ENCODE measurements at regions not wholly inside any gene's neighbourhood (a gene's known extent, or its start where the extent isn't known, plus 50 kb on each side); places are given as distances from the start of the nearest gene placed in this dataset.

GRCh38 chr18:75652528-75652927, 225.0 kb upstream of the SMIM21 start:
- in situ Hi-C loops (cut with MboI; ENCODE audit: low sequenced_read_pairs), result no loop called here
- H3K4me1 ChIP-seq, result no peaks in the 10 kb centered on the region
- H3K9me3 ChIP-seq, result no peaks in the 10 kb centered on the region
- H3K4me3 ChIP-seq, result no peak overlapping the region
- no peaks in the 10 kb centered on the region for H3K36me3 ChIP-seq (replicated peaks)
- no peak for DNase-seq (ENCODE audit: low spot score in 2 of 2)
- H3K27me3 ChIP-seq (ENCODE audit: low read depth), result no peaks in the 10 kb centered on the region

DNA sequence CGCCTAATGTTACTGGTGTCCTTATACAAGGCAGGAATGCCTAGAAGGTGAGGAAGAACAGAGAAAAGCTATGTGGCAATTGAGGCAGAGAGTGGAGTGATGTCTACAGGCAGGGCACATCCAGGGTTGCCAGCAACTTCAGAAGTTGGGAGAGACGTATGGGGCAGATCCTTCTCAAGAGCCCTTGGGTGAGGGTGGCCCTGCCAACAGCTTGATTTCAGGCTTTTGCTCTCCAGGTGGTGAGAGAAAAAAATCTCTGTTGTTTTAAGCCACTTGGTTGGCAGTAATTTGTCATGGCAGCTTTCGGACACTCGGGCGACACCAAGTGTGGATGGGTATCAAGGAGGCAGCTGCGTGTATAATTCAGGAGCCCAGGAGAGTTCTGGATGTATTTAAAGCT, 217.4 kb upstream of the SMIM21 start:
- no peaks in the 10 kb centered on the region for H3K36me3 ChIP-seq (replicated peaks)
- H3K27me3 ChIP-seq (ENCODE audit: low read depth), result no peaks in the 10 kb centered on the region
- H3K4me3 ChIP-seq, result no peak overlapping the region
- in situ Hi-C loops (cut with MboI; ENCODE audit: low sequenced_read_pairs), result no loop called here
- no peaks in the 10 kb centered on the region for H3K4me1 ChIP-seq
- no peaks in the 10 kb centered on the region for H3K9me3 ChIP-seq
- DNase-seq (ENCODE audit: low spot score in 2 of 2), result no peak

DNA sequence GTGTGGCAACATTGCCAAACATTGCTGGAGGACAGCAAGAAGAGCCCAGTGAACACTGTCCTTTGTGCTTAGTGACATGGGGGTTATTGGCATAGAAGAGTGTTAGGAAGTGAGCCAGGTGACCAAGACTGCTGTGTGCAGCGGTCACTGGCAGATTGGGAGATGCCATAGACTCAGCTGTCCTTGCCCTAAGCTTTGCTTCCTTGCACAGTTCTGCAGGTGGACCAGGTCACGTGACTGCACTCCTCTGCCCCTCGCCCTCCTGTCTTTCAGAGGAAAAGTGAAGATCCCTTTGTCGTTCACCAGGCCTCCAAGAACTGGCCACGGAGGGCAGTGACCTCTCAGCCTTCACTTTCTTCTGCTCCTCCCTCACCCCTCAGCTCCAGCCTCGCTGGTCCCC, 215.6 kb upstream of the SMIM21 start:
- Histone ChIP-seq H3K27me3 (ENCODE audit: low read depth) (no peaks in the 10 kb centered on the region), H3K4me3 (no peak overlapping the region), H3K4me1 (no peaks in the 10 kb centered on the region), H3K36me3 (replicated peaks) (no peaks in the 10 kb centered on the region), H3K9me3 (no peaks in the 10 kb centered on the region)
- no peak for DNase-seq (ENCODE audit: low spot score in 2 of 2)
- in situ Hi-C loops (cut with MboI; ENCODE audit: low sequenced_read_pairs), result no loop called here

DNA sequence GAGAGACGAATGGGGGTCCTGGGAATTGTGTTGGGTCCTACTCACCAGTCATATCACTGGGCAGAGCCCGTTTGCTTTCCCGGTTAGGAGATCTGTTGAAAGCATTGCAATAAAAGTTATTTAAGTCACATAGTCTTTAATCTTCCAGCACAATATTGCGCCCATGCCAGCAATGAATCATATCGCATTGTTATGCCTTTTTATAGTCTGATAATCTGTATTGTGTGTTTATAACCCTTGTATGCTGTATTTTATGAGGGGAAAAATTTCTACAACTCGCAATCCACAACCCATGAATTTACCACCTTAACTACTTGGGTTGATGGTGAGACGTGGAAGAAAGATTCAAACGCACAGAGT, 211.9 kb upstream of the SMIM21 start:
- Histone ChIP-seq H3K27me3 (ENCODE audit: low read depth) (no peaks in the 10 kb centered on the region), H3K4me1 (no peaks in the 10 kb centered on the region), H3K4me3 (no peak overlapping the region), H3K9me3 (no peaks in the 10 kb centered on the region), H3K36me3 (replicated peaks) (no peaks in the 10 kb centered on the region)
- DNase-seq (ENCODE audit: low spot score in 2 of 2), result no peak
- in situ Hi-C loops (cut with MboI; ENCODE audit: low sequenced_read_pairs), result no loop called here

DNA sequence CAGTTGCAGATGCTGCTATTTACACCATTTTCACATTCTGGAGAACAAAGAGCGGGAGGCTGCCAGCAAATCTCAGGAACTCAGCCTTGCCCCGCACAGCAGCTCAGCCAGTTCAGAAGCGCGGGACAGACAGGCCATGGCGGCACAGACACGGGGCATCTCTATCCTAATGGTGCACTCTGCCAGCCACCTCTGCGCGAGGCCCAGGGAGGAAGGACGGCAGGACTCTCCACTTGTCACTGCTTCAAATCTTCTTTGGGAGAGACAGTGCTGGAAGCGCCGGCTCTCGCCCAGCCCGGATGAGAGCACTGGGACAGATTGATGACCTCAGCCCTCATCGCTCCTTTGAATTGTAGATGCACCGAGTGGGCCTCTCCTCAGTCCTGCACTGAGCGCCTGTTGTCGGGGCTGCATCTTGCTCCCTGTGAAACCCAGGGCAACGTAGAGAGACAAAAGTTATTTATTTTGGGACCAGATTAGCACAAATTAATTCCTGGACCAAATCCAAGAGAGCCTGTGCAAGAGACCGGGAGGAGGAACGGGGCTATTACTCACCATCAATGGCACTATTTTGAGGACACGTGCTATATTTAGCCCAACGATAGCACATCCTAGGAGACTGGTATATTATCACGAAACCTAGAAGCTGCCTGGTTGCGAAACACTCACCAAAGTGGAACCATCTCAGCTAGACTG, 211.4 kb upstream of the SMIM21 start:
- in situ Hi-C loops (cut with MboI; ENCODE audit: low sequenced_read_pairs), result no loop called here
- no peak for DNase-seq (ENCODE audit: low spot score in 2 of 2)
- Histone ChIP-seq H3K4me3 (no peak overlapping the region), H3K9me3 (no peaks in the 10 kb centered on the region), H3K27me3 (ENCODE audit: low read depth) (no peaks in the 10 kb centered on the region), H3K4me1 (no peaks in the 10 kb centered on the region), H3K36me3 (replicated peaks) (no peaks in the 10 kb centered on the region)

DNA sequence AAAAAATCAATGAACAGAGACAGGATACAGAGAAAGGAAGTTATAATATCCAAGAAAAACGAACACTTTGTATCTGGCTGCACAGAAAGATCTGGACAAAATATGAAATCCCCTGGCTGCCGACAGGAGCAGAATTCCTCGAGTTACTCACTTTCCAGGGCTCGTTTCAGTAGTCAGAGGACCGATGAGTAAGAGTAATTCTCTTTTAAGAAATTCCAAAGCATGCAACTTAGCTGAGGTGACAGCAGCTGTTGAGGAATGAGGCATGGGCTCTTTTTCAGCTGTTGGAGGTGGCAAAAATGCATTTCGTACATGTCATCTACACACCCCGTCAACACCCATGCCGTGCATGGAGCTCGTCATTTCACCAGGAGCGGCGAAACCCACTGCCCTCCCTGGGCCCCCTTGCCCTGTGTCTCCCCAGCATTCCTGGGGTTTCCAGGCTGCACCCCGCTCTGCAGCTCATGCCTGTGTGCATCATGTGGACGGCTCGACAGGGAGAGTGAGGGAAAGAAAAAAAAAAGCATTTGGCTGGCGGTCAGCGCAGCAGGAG, 210.8 kb upstream of the SMIM21 start:
- Histone ChIP-seq H3K36me3 (replicated peaks) (no peaks in the 10 kb centered on the region), H3K27me3 (ENCODE audit: low read depth) (no peaks in the 10 kb centered on the region), H3K4me3 (no peak overlapping the region), H3K4me1 (no peaks in the 10 kb centered on the region), H3K9me3 (no peaks in the 10 kb centered on the region)
- no peak for DNase-seq (ENCODE audit: low spot score in 2 of 2)
- in situ Hi-C loops (cut with MboI; ENCODE audit: low sequenced_read_pairs), result no loop called here

DNA sequence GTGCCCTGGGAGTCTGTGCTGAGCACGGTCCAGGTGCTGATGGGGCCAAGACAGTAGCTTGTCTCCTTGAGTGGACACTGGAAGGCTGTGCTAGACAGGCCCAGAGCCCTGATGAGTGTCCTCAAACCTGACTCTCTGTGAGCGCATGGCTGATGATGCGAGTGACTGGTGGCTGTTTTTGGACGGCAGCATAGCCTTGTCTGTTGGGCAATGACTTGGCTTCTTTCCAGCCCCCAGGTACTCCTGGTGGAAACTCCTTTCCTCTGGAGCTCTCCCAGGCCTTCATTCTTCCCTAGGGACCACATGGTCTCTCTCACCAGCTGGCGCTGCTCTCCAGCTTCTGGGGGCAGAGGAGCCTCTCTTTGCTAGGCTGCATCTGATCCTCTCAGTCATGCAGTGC, 207.6 kb upstream of the SMIM21 start:
- no peak overlapping the region for H3K4me3 ChIP-seq
- no peaks in the 10 kb centered on the region for H3K4me1 ChIP-seq
- no peak for DNase-seq (ENCODE audit: low spot score in 2 of 2)
- no peaks in the 10 kb centered on the region for H3K9me3 ChIP-seq
- H3K27me3 ChIP-seq (ENCODE audit: low read depth), result no peaks in the 10 kb centered on the region
- no peaks in the 10 kb centered on the region for H3K36me3 ChIP-seq (replicated peaks)
- in situ Hi-C loops (cut with MboI; ENCODE audit: low sequenced_read_pairs), result no loop called here

- H3K9me3 ChIP-seq, result no peaks in the 10 kb centered on the region
- no peak overlapping the region for H3K4me3 ChIP-seq
- no peak for DNase-seq (ENCODE audit: low spot score in 2 of 2)
- in situ Hi-C loops (cut with MboI; ENCODE audit: low sequenced_read_pairs), result no loop called here
- no peaks in the 10 kb centered on the region for H3K27me3 ChIP-seq (ENCODE audit: low read depth)
- no peaks in the 10 kb centered on the region for H3K4me1 ChIP-seq
- no peaks in the 10 kb centered on the region for H3K36me3 ChIP-seq (replicated peaks)
These were observed 198.5 kb upstream of the SMIM21 start for GRCh38 chr18:75625966-75626365.

- DNase-seq (ENCODE audit: low spot score in 2 of 2), result no peak
- Histone ChIP-seq H3K27me3 (ENCODE audit: low read depth) (no peaks in the 10 kb centered on the region), H3K36me3 (replicated peaks) (no peaks in the 10 kb centered on the region), H3K4me3 (no peak overlapping the region), H3K9me3 (no peaks in the 10 kb centered on the region), H3K4me1 (no peaks in the 10 kb centered on the region)
- in situ Hi-C loops (cut with MboI; ENCODE audit: low sequenced_read_pairs), result no loop called here
These were observed 197.4 kb upstream of the SMIM21 start for GRCh38 chr18:75624869-75625268.

- in situ Hi-C loops (cut with MboI; ENCODE audit: low sequenced_read_pairs), result no loop called here
- Histone ChIP-seq H3K4me1 (no peaks in the 10 kb centered on the region), H3K27me3 (ENCODE audit: low read depth) (no peaks in the 10 kb centered on the region), H3K36me3 (replicated peaks) (no peaks in the 10 kb centered on the region), H3K9me3 (no peaks in the 10 kb centered on the region), H3K4me3 (no peak overlapping the region)
- DNase-seq (ENCODE audit: low spot score in 2 of 2), result no peak
These were observed 194.3 kb upstream of the SMIM21 start for GRCh38 chr18:75621818-75622217.

DNA sequence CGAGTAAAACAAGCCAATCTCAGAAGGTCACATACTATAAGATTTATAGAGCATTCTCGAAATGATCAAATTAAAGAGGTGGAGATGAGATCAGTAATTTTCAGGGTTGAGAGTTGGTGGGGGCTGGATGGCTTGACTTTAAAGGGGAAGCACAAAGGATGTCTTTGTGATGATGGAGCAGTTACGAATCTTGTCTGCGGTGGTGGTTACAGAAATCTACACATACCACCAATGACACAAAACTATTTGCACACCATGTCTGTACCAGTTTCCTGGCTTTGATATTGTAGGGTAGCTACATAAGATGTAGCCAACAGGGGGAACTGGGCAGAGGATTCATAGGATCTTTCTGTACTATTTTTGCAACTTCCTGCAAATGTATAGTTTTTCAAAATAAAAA, 190.6 kb upstream of the SMIM21 start:
- H3K27me3 ChIP-seq (ENCODE audit: low read depth), result no peaks in the 10 kb centered on the region
- in situ Hi-C loops (cut with MboI; ENCODE audit: low sequenced_read_pairs), result no loop called here
- no peak overlapping the region for H3K4me3 ChIP-seq
- no peak for DNase-seq (ENCODE audit: low spot score in 2 of 2)
- no peaks in the 10 kb centered on the region for H3K4me1 ChIP-seq
- H3K36me3 ChIP-seq (replicated peaks), result no peaks in the 10 kb centered on the region
- H3K9me3 ChIP-seq, result no peaks in the 10 kb centered on the region

DNA sequence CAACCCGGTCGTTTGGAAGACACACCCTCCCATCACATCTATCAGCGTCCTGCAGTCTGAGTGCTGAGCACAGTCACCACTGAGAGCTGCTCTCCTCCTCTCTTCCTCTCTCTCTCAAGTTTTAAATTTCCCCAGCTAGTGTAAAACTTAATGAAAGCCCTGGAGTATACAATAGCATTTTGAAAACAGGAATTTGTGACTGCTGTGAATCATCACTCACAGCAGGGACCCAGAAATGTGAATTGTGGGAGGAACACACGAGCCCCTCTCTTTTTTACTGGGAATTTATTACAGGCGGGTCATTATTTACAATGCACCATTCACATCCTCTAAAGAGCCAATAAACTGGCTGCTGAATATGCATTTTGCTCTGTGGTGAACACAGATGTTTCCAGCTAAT, 185.0 kb upstream of the SMIM21 start:
- Histone ChIP-seq H3K27me3 (ENCODE audit: low read depth) (no peaks in the 10 kb centered on the region), H3K9me3 (no peaks in the 10 kb centered on the region), H3K4me3 (no peak overlapping the region), H3K36me3 (replicated peaks) (no peaks in the 10 kb centered on the region), H3K4me1 (no peaks in the 10 kb centered on the region)
- in situ Hi-C loops (cut with MboI; ENCODE audit: low sequenced_read_pairs), result no loop called here
- no peak for DNase-seq (ENCODE audit: low spot score in 2 of 2)

DNA sequence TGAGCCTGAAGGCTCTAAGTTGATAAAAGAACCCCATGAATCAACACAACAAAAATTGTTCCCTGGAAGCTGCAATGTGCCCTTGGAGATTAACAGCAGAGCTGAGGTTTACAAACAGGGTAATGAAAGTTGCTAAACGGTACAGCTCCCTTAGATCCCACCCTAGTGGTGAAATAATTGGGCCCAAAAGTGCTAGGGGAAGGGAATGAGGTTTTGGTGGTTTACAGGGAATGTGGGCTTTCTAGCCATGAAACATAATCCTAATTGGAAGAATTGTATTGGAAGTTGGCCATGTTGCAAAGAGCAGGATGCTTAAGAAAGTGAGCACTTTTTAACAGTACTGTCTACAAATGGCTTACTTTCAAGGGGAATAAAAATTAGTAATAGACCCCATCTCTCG, 180.2 kb upstream of the SMIM21 start:
- H3K27me3 ChIP-seq (ENCODE audit: low read depth), result no peaks in the 10 kb centered on the region
- no peak overlapping the region for H3K4me3 ChIP-seq
- DNase-seq (ENCODE audit: low spot score in 2 of 2), result no peak
- no peaks in the 10 kb centered on the region for H3K9me3 ChIP-seq
- no peaks in the 10 kb centered on the region for H3K4me1 ChIP-seq
- in situ Hi-C loops (cut with MboI; ENCODE audit: low sequenced_read_pairs), result no loop called here
- no peaks in the 10 kb centered on the region for H3K36me3 ChIP-seq (replicated peaks)

DNA sequence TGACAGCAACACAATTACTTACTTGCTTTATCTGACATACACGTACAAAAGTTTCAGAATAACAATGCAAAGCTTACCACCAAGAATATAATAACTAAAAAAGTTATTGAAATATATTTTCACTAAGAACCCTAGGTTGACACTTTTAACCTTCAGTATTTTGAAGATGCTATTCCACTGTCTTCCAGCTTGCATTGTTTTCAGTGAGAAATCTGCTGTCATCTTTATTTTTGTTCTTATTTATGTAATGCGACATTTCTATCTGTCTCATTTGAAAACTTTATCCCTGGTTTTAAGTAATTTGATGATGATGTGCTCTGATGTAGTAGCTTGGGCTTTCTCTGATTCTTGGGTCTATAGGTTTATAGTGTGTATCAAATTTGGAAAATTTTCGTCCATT, 165.0 kb upstream of the SMIM21 start:
- Histone ChIP-seq H3K27me3 (ENCODE audit: low read depth) (no peaks in the 10 kb centered on the region), H3K9me3 (no peaks in the 10 kb centered on the region), H3K4me1 (no peaks in the 10 kb centered on the region), H3K36me3 (replicated peaks) (no peaks in the 10 kb centered on the region), H3K4me3 (no peak overlapping the region)
- DNase-seq (ENCODE audit: low spot score in 2 of 2), result no peak
- in situ Hi-C loops (cut with MboI; ENCODE audit: low sequenced_read_pairs), result no loop called here

- Histone ChIP-seq H3K36me3 (replicated peaks) (no peaks in the 10 kb centered on the region), H3K4me1 (no peaks in the 10 kb centered on the region), H3K27me3 (ENCODE audit: low read depth) (no peaks in the 10 kb centered on the region), H3K4me3 (no peak overlapping the region), H3K9me3 (no peaks in the 10 kb centered on the region)
- DNase-seq (ENCODE audit: low spot score in 2 of 2), result no peak
- in situ Hi-C loops (cut with MboI; ENCODE audit: low sequenced_read_pairs), result no loop called here
These were observed 160.9 kb upstream of the SMIM21 start for GRCh38 chr18:75588412-75588811.

Data from HAP-1 (cell line).